ENCODE measurements at regions not wholly inside any gene's neighbourhood (a gene's known extent, or its start where the extent isn't known, plus 50 kb on each side); places are given as distances from the start of the nearest gene placed in this dataset.

DNA sequence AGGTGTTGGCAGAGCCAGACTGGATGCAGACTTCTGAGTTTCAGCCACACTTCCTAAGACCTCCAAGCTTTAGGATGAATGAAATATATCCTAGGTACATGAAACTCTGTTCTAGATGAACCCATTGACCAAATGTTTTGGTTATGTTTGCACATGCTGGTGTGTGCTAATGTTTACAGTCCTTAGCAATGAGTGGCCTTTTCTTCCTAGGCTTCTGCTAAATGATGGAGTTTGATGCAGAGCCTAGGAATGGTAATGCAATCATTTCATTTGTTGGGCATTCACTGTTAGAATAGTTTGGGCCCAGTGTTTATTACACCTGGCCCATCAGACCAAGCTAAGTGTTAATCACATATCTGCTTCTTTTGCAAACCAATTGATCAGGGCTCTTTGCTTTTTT lies 464.7 kb downstream of the MEIS1 start:
- Mint-ChIP-seq H3K4me3 (ENCODE audit: unreplicated experiment) (no peak overlapping the region), H3K9me3 (ENCODE audit: unreplicated experiment) (no peaks in the 10 kb centered on the region), H3K27ac (ENCODE audit: unreplicated experiment) (no peak overlapping the region), H3K4me1 (ENCODE audit: unreplicated experiment) (no peaks in the 10 kb centered on the region), H3K36me3 (ENCODE audit: low read depth, unreplicated experiment) (no peaks in the 10 kb centered on the region), H3K27me3 (ENCODE audit: unreplicated experiment) (no peaks in the 10 kb centered on the region)
- DNase-seq (ENCODE audit: low spot score), result no peak
- no peak for TF ChIP-seq CTCF (IDR thresholded peaks at IDR 0.05; ENCODE audit: unreplicated experiment)

DNA sequence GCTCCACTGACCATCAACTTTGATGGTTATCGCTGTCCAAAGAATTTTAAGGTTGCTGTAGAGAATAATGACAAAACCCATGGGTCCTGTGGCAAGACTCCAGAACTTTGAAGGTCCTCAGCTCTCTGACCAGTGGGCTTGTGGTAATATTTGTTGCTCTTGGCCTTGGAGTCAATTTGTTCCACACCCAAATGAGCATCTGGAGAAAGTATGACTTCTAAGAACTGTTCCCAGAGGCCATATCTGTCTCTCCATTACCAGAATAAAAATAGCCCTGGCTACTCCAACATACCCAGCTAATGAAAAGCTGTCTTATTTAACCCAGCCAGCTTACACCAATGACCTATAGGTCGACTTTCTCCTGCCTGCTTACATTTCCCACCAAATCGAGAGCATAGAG lies 466.4 kb downstream of the MEIS1 start:
- H3K36me3 Mint-ChIP-seq (ENCODE audit: low read depth, unreplicated experiment), result no peaks in the 10 kb centered on the region
- DNase-seq (ENCODE audit: low spot score), result no peak
- no peaks in the 10 kb centered on the region for H3K9me3 Mint-ChIP-seq (ENCODE audit: unreplicated experiment)
- no peaks in the 10 kb centered on the region for H3K27me3 Mint-ChIP-seq (ENCODE audit: unreplicated experiment)
- H3K4me1 Mint-ChIP-seq (ENCODE audit: unreplicated experiment), result no peaks in the 10 kb centered on the region
- TF ChIP-seq CTCF (IDR thresholded peaks at IDR 0.05; ENCODE audit: unreplicated experiment), result no peak
- no peak overlapping the region for H3K4me3 Mint-ChIP-seq (ENCODE audit: unreplicated experiment)
- no peak overlapping the region for H3K27ac Mint-ChIP-seq (ENCODE audit: unreplicated experiment)

DNA sequence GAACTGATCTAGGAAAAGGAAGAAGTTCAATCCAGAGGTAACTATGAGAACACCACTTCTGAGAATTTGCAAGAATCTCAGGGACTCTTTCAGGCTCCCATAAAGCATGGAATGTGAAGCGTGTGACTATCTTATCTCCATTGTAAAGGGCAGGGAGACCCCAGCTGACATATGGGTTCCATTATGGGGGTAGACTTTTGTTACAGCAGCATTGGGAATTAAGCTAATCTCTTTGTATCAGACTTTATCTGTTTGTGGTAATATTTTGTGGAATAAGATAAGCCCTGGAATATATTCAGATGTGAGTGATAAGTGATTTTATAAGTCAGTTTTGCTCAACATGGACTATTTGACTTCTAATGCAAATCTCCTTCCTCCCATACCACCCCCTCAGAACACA lies 468.3 kb downstream of the MEIS1 start:
- Mint-ChIP-seq H3K27ac (ENCODE audit: unreplicated experiment) (no peak overlapping the region), H3K4me3 (ENCODE audit: unreplicated experiment) (no peak overlapping the region), H3K36me3 (ENCODE audit: low read depth, unreplicated experiment) (no peaks in the 10 kb centered on the region), H3K4me1 (ENCODE audit: unreplicated experiment) (no peaks in the 10 kb centered on the region), H3K27me3 (ENCODE audit: unreplicated experiment) (no peaks in the 10 kb centered on the region), H3K9me3 (ENCODE audit: unreplicated experiment) (no peaks in the 10 kb centered on the region)
- no peak for TF ChIP-seq CTCF (IDR thresholded peaks at IDR 0.05; ENCODE audit: unreplicated experiment)
- DNase-seq (ENCODE audit: low spot score), result no peak

GRCh38 chr2:66903745-66904465 lies 469.0 kb downstream of the MEIS1 start:
- H3K36me3 Mint-ChIP-seq (ENCODE audit: low read depth, unreplicated experiment), result no peaks in the 10 kb centered on the region
- no peaks in the 10 kb centered on the region for H3K27me3 Mint-ChIP-seq (ENCODE audit: unreplicated experiment)
- no peaks in the 10 kb centered on the region for H3K9me3 Mint-ChIP-seq (ENCODE audit: unreplicated experiment)
- DNase-seq (ENCODE audit: low spot score), result no peak
- H3K4me3 Mint-ChIP-seq (ENCODE audit: unreplicated experiment), result no peak overlapping the region
- no peak overlapping the region for H3K27ac Mint-ChIP-seq (ENCODE audit: unreplicated experiment)
- no peak for TF ChIP-seq CTCF (IDR thresholded peaks at IDR 0.05; ENCODE audit: unreplicated experiment)
- H3K4me1 Mint-ChIP-seq (ENCODE audit: unreplicated experiment), result no peaks in the 10 kb centered on the region

DNA sequence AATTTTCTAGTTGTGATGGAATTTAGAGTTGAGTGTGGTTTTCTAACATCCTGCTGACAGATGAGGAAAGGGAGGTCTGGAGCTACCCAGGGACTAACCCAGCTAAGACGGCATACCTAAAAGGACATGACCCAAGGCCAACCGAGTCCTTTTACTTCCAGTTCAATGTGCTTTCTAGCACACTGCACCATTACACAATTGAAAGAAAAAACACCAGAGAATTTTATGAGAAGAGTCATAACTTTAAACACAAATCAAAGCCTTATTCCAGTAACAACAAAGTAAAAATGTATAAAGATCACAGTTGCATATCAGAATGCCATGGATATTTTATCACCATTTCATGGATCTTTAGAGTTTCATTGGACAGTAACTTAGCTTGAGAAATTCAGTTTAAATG lies 480.3 kb downstream of the MEIS1 start:
- H3K36me3 Mint-ChIP-seq (ENCODE audit: low read depth, unreplicated experiment), result no peaks in the 10 kb centered on the region
- no peak for TF ChIP-seq CTCF (IDR thresholded peaks at IDR 0.05; ENCODE audit: unreplicated experiment)
- no peak for DNase-seq (ENCODE audit: low spot score)
- no peaks in the 10 kb centered on the region for H3K4me1 Mint-ChIP-seq (ENCODE audit: unreplicated experiment)
- H3K27ac Mint-ChIP-seq (ENCODE audit: unreplicated experiment), result no peak overlapping the region
- H3K4me3 Mint-ChIP-seq (ENCODE audit: unreplicated experiment), result no peak overlapping the region
- no peaks in the 10 kb centered on the region for H3K9me3 Mint-ChIP-seq (ENCODE audit: unreplicated experiment)
- no peaks in the 10 kb centered on the region for H3K27me3 Mint-ChIP-seq (ENCODE audit: unreplicated experiment)

Measured in endothelial cell (in vitro differentiated cells).